PC-3 (cell line): ENCODE measurements at regions not wholly inside any gene's neighbourhood (a gene's known extent, or its start where the extent isn't known, plus 50 kb on each side); places are given as distances from the start of the nearest gene placed in this dataset.

Source experiments
- CTCF ChIP-seq: fragments of 300-600 bp; sonication (generic); conservative IDR thresholded peaks from 2 replicates; pipeline ENCODE4 v1.5.1; 2017; ENCODE audit warnings: antibody characterized with exemption, low read depth, mild to moderate bottlenecking, low read length
- EZH2 ChIP-seq: fragments of 300-600 bp; sonication (generic); IDR thresholded peaks from one replicate; pipeline ENCODE4 v1.6.1; 2017; ENCODE audit warnings: antibody characterized with exemption, mild to moderate bottlenecking, low read length; ENCODE audit not compliant: unreplicated experiment

GRCh38 chr10:8327140-8327423 is 272.6 kb downstream of the GATA3 start:
- TF ChIP-seq CTCF: no peak
- TF ChIP-seq EZH2: no peak
